Testis (tissue), 2 donors: ENCODE measurements at regions not wholly inside any gene's neighbourhood (a gene's known extent, or its start where the extent isn't known, plus 50 kb on each side); places are given as distances from the start of the nearest gene placed in this dataset.

ENCODE experiments used
- DNase-seq: peaks from one replicate; pipeline ENCODE4 v3.0.0-alpha.2; 2019
- H3K27ac ChIP-seq, 2 donors: fragments of 200-600 bp; sonication (generic); one replicate each; pipeline ENCODE4 v1.5.1; 2019
- H3K27me3 ChIP-seq: fragments of 200-600 bp; sonication (generic); one replicate; pipeline ENCODE4 v1.5.1; 2019
- H3K36me3 ChIP-seq: fragments of 200-600 bp; sonication (generic); one replicate; pipeline ENCODE4 v1.5.1; 2017; ENCODE audit warnings: low read depth; ENCODE audit errors: missing control alignments
- H3K4me1 ChIP-seq: fragments of 200-600 bp; sonication (generic); one replicate; pipeline ENCODE4 v1.5.1; 2019
- H3K4me3 ChIP-seq, 2 donors: fragments of 200-600 bp; sonication (generic); one replicate each; pipeline ENCODE4 v1.5.1; 2017 to 2019
- H3K9me3 ChIP-seq: fragments of 200-600 bp; sonication (generic); one replicate; pipeline ENCODE4 v1.5.1; 2017
- CTCF ChIP-seq, 3 experiments: fragments of 450-650 bp in 2 of 3; fragments of 200-600 bp in 1 of 3; sonication (generic) in 1 of 3; IDR thresholded peaks; one replicate each; pipeline ENCODE4 v1.5.1; 2016 to 2019; ENCODE audit warnings: antibody characterized with exemption in 3 of 3, mild to moderate bottlenecking in 2 of 3, moderate library complexity in 1 of 3
- POLR2A ChIP-seq: fragments of 450-650 bp; IDR thresholded peaks from one replicate; pipeline ENCODE4 v1.6.1; 2017; ENCODE audit warnings: antibody characterized with exemption, mild to moderate bottlenecking, moderate library complexity
- WGBS, 2 donors: methylation state at CpG; one replicate each; pipeline ENCODE4 v1.1.5; 2018; 5-methylcytosine and 5-hydroxymethylcytosine counted together
- intact Hi-C: fragments of 100-400 bp; cut with DNase I; formaldehyde crosslinking; loops from one replicate; pipeline ENCODE4 v1.15.1; 2023; ENCODE audit warnings: low total_unique reads

- DNase-seq = no peak
- whole genome bisulfite sequencing, 2 donors = 72 to 80% methylated on average over 13 to 14 of the region's 14 CpGs
- Histone ChIP-seq H3K9me3 (no peaks in the 10 kb centered on the region), H3K27ac (no peak overlapping the region), H3K36me3 (no peaks in the 10 kb centered on the region), H3K4me1 (peaks cover 15% of the 10 kb centered on the region), H3K4me3 (no peak overlapping the region), H3K27me3 (no peaks in the 10 kb centered on the region)
- intact Hi-C loops = no loop called here
- no peak for TF ChIP-seq POLR2A
- no peak for TF ChIP-seq CTCF (IDR thresholded peaks at IDR 0.05)
These were observed 143.2 kb upstream of the PDE10A start for GRCh38 chr6:165806126-165806810.

- intact Hi-C loops = no loop called here
- Histone ChIP-seq H3K9me3 (no peaks in the 10 kb centered on the region), H3K36me3 (no peaks in the 10 kb centered on the region), H3K4me1 (peaks cover 15% of the 10 kb centered on the region), H3K27me3 (no peaks in the 10 kb centered on the region), H3K27ac (no peak overlapping the region), H3K4me3 (no peak overlapping the region)
- no peak for DNase-seq
- 47 to 66% methylated on average over 8 to 10 of the region's 10 CpGs for WGBS, 2 donors
- no peak for TF ChIP-seq POLR2A
- no peak for TF ChIP-seq CTCF (IDR thresholded peaks at IDR 0.05)
These were observed 142.6 kb upstream of the PDE10A start for GRCh38 chr6:165805636-165806035.

GRCh38 chr6:165805067-165805555 lies 142.1 kb upstream of the PDE10A start:
- H3K36me3 ChIP-seq = no peaks in the 10 kb centered on the region
- intact Hi-C loops = no loop called here
- H3K9me3 ChIP-seq = no peaks in the 10 kb centered on the region
- no peaks in the 10 kb centered on the region for H3K27me3 ChIP-seq
- no peak for TF ChIP-seq POLR2A
- no peak for TF ChIP-seq CTCF (IDR thresholded peaks at IDR 0.05)
- 14 to 17% methylated on average over 25 to 38 of the region's 39 CpGs for WGBS, 2 donors
- peaks cover 15% of the 10 kb centered on the region for H3K4me1 ChIP-seq
- H3K4me3 ChIP-seq = peak overlapping the region; percentile 49 to 54
- no peak overlapping the region for H3K27ac ChIP-seq
- DNase-seq = no peak

GRCh38 chr6:165804331-165805066 lies 141.5 kb upstream of the PDE10A start:
- TF ChIP-seq CTCF (IDR thresholded peaks at IDR 0.05) (no peak), POLR2A (no peak)
- WGBS, 2 donors = 4 to 5% methylated on average over 22 to 61 of the region's 61 CpGs
- Histone ChIP-seq H3K27ac (no peak overlapping the region), H3K4me3 (peak overlapping the region; percentile 49 to 54), H3K36me3 (no peaks in the 10 kb centered on the region), H3K9me3 (no peaks in the 10 kb centered on the region), H3K4me1 (peaks cover 15% of the 10 kb centered on the region), H3K27me3 (no peaks in the 10 kb centered on the region)
- DNase-seq = peak; percentile 29
- intact Hi-C loops = no loop called here
